ENCODE measurements at regions not wholly inside any gene's neighbourhood (a gene's known extent, or its start where the extent isn't known, plus 50 kb on each side); places are given as distances from the start of the nearest gene placed in this dataset.

DNA sequence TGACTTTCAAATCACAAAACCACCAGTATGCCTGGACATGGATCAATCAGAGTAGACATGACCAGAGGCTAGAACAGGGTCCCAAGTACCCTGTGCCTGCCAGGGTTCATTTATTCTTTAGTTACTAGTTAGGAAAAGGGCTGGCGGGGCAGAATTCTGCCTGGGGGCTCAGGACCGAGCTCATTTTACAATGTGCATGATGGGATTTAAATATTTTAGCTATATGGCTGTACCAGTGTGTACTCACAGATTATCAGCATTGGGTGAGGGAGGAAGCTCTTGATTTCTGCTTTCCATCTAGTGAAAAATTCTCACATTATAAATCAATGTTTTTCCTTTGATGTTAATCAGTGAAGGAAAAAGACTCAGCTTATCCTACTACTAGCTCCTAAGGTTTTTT lies 1511.1 kb downstream of the EFNA5 start:
- no peak for DNase-seq (ENCODE audit: low read depth in 2 of 2)

DNA sequence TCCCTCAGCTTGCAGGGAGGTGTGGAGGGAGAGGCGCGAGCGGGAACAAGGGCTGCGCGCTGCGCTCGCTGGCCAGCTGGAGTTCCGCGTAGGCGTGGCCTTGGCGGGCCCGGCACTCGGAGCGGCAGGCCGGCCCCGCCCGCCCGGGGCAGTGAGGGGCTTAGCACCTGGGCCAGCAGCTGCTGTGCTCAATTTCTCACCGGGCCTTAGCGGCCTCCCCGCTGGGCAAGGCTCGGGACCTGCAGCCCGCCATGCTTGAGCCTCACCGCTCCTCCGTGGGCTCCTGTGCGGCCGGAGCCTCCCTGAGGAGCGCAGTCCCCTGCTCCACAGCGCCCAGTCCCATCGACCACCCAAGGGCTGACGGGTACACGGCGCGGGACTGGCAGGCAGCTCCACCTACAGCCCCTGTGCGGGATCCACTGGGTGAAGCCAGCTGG lies 1516.4 kb downstream of the EFNA5 start:
- DNase-seq (ENCODE audit: low read depth in 2 of 2): no peak

DNA sequence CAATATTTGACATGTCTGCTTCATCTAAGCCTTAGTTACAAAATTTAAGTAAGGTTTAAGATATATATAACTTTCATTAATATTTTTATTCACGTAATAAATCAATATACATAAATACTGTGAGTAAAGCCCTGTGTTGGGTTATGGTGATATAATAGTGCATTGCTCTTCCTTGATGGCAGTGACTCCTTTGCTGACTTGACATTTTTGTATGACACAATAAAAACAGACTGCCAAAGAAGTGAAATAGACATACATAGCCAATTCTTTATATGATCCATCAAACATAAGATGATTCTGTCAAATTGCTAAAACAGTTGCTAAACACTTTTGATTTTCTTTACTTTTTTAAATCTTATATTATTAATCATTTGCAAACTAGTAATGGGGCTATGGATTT lies 1518.2 kb downstream of the EFNA5 start:
- no peak for DNase-seq (ENCODE audit: low read depth in 2 of 2)

DNA sequence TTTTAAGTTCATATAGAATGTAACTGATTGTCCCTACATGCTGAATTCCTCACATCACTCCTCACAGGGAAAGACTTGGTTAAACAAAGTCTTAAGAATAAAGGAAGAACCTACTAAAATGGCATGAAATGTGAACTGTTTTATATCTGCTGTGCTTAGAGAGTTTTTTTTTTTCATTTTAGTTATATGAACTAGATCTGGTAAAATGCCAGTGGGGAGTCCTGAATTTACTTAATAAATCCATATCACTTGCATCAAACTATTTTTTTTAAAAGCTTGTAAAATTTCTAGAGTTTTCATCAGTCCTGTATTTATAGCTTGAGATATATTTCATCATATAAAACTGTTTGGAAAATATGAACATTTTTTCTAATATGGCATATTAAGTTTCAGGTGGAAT lies 1528.6 kb downstream of the EFNA5 start:
- DNase-seq (ENCODE audit: low read depth in 2 of 2): no peak

DNA sequence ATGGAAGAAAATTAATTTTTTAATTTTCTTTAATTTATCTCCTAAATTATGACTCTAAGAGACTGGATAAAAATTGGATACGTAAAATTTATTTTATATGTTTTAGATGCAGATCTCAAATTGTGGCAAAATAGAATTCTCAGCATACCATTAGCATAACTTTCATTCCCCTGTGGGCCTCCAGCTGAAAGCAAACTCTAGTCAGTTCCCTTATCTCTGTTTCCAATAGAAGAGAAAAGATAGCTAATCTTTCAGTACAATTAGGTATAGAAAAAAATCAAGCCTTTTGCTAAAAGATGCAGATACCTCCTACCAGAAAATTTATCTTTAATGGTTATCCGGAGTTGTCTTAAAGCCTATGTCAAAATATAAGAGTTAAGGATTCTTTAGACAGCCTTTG lies 1530.6 kb downstream of the EFNA5 start:
- DNase-seq (ENCODE audit: low read depth in 2 of 2): no peak

DNA sequence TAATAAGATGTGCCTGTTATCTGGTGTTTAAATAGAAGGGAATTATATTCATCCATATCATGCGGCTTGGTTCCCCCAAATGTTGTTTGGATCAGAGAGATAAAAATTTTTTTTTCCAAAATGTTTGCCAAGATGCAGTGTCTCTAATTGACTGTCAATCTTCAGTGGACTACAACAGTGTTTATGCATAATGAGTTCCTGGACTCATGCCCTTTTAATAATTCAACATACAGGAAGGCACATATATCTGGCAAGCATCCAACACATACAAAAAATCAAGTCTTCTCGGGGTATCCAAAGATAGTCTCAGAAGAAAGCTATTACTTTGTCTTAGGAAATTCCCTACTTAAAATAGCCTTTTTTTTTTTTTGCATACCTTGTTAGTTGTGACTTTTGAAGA lies 1534.7 kb downstream of the EFNA5 start:
- peak in 1 of 2 donors; percentile 8 for DNase-seq (ENCODE audit: low read depth in 2 of 2)

DNA sequence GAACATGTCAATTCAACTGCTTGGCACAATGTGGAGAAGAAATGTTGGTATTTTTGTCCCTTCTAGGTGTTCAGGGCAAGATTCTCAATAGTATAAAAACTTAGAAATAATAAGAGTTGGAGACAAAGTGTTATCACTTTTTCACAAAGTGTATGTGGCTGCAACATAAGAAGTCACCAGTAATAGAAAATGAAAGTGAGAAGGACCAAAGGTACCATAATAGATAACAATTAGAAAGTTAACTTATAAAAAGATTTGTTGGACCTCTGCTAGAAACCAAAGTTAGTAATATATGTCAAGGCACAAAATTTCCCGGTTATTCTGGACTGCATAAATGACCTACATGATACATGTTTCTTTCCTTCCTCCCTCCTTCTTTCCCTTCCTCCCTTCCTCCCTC lies 1535.3 kb downstream of the EFNA5 start:
- DNase-seq (ENCODE audit: low read depth in 2 of 2): no peak

DNA sequence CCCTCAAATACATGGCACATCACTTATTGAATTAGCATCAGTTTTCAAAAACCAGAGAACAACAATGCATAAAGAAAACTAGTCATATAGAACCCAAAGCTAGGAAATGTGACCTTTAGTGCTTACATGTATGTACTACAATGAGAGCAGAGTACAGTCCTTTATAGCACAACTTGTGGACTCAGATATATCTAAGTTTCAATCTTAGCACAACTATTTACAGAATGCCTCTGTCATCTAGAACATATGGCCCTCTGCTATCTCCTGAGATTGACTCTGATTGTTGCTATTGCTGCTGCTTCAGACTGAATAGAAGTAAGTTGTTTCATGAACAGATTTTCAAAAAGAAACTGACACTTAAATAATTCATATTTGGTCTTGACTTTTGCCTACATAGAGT lies 1536.2 kb downstream of the EFNA5 start:
- no peak for DNase-seq (ENCODE audit: low read depth in 2 of 2)

DNA sequence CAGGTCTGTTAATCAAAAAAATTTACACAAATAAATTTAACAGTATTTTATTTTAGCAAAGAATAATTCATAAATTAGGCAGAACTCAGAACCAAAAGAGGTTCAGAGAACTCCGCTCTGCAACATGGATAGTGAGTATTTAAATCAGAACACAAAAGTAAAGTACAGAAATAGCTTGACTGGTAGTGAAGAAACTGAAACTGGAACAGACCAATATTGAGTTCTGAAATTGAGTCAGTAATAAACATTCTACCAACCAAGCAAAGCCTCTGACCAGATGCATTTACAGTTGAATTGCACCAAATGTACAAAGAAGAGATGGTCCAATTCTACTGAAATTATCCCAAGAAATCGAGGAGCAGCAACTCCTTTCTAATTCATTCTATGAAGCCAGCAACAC lies 1542.8 kb downstream of the EFNA5 start:
- no peak for DNase-seq (ENCODE audit: low read depth in 2 of 2)

DNA sequence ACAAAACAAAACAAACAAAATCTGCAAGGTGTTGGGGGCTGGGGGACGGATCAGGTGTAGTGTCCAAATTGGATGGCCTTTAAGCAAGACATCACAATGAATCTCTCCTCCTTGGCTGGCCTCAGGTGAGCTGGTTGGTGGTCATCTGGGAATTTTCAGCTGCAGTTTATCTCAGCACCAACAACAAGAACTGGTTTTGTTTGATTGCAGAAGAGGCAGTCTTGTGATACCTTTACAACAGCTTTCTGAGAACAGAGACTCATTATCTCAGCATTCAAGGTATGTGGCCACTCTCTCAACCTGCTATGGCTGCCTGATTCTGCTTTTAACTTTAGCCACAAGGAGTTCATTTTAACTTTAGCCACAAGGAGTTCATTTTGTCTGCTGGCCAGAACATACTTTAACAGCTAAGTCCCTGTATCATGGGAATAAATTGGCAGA lies 1543.4 kb downstream of the EFNA5 start:
- DNase-seq (ENCODE audit: low read depth in 2 of 2): no peak

DNA sequence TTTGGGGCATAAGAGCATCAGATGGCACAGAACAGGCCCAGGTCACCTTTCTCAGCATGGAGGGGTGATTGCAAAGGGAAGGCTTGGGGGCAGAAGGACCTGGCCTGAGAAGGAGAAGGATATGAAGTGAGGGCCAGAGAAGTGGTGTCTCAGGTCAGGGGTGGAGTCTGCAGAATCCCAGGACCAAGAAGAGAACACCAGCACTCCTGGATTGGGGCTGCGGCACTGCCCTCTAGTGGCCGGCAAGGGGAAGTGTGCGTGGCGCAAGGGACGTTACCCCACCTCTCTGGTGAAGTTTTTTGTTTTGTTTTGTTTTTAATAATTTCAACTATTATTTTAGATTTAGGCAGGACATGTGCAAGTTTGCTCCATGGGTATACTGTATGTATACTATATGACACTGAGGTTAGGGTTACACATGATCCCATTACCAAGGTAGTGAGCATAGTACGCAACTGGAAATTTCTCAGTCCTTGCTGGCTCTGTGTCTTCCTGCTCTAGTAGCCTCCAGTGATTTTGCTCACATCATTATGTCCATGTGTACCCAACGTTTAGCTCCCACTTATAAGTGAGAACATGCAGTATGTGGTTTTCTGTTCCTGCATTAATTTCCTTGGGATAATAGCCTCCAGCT lies 1548.6 kb downstream of the EFNA5 start:
- no peak for DNase-seq (ENCODE audit: low read depth in 2 of 2)

DNA sequence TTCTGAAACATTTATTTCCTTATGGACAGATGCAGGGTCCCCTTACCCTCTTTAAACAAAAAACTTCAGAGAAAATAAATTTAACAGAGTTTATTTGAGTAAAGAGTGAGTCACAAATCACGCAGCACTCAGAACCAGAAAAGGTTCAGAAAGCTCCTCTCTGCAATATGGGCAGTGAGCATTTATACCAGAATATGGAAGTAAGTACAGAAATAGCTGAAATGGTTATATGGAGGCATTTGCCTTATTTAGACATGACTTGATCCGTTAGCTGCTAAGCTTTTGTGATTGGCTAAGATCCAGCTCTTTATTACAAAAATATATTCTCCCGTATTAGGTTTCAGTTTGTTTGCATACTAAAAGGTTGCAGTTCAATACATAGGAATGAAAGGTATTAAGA lies 1554.1 kb downstream of the EFNA5 start:
- no peak for DNase-seq (ENCODE audit: low read depth in 2 of 2)

DNA sequence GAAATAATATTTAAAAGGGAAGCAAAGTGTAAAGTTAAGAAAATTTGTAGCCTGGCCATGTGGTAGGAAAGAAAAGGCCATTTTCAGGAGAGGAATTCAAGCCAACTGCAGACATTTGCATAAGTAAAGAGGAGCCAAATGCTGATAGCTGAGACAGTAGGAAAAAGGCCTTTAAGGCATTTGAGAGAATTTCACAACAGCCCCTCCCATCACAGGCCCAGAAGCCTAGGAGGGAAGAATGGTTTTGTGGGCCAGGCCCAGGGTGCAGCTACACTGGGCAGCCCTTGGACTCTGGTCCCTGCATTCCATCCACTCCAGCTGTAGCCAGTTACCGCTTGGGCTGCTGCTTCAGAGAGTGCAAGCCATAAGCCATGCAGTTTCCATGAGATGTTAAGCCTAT lies 1556.8 kb downstream of the EFNA5 start:
- no peak for DNase-seq (ENCODE audit: low read depth in 2 of 2)

DNA sequence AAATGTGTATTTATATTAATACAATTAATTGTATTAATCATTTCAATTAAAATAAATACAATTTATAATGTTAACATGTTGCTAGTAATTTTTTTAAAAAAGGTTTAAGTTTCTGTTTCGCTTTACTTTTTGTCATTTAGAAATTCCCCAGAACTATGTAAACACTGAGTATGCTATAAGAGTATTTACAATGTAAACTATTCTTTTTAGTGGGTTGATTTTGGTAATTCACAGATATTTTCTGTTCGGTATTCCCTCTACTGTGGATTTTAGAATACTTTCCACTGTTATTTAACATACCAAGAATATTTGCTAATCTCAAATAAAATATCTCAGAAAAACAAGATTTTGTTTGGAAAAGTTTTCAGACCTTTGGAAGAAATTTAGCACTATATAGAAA lies 1564.4 kb downstream of the EFNA5 start:
- DNase-seq (ENCODE audit: low read depth in 2 of 2): no peak

DNA sequence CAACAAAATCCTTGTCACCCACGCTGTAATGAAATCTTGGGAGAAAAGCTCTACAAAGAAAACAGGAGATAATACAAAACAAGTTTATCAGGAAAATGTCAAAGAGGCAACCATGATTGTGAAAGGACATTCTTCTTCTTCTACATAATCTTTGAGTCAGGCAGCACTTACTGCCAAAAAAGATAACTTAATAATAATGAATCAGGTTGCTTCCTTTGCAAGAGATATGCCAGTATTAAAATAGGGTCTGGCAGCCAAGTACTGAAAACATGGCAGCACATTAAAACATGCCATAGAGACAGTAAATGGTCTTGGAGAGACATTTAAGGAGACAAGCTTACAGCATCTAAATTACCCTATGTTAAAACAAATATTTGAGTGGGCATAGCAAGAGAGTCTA lies 1573.4 kb downstream of the EFNA5 start:
- DNase-seq (ENCODE audit: low read depth in 2 of 2): no peak

DNA sequence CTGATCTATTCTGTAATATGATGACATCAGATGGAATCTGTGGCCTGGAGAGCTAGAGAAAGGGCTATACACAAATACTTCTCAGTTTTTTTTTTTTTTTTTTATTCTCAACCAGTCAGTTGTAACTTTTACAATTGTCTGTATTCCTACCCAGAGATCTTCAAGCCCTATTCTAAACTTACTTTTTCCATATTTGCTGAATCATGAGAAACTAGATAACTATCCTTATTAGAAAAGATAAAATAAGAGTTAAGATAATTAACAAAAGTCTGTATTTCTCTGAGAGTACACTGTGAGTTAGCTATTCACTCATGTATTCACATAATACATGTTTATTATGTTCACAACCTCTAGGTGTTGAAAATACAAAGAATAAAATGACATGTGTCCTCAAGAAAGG lies 1575.9 kb downstream of the EFNA5 start:
- DNase-seq (ENCODE audit: low read depth in 2 of 2): no peak

DNA sequence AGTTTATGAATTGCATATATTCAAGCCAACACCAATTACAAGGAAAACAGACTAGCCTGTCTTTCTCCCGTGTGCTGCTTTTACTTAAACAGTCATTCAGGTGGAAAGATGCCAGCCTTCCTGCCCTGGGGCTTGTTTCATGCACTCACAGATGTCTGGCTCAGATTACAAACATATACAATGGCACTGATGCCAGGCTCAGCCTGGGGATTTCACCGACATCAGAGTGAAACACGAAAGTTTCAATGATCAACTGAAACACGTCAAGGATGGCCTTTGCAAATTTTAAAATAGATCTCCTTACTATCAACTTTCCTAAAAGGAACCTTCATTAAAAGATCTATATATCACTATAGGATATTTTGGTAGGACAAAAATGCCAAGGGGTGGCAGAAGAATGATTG lies 1576.5 kb downstream of the EFNA5 start:
- no peak for DNase-seq (ENCODE audit: low read depth in 2 of 2)

DNA sequence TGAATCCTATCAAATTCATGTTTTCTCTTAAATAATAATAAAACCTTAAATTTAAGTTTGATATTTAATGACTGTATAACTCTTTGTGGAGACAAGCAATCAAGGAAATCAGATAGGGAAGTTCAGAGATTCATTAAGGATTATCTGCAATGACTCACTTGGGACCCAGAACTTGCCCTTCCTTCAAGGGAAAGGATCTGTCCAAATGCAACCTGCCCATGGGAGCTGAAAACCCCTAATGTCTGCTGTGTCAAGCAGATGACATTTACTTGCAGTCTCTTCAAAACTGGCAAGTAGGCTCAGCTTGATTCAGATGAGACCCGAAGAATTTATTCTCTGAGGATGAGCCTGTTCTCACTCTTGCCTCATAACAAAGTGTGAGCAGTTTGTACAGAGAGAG lies 1577.6 kb downstream of the EFNA5 start:
- no peak for DNase-seq (ENCODE audit: low read depth in 2 of 2)

DNA sequence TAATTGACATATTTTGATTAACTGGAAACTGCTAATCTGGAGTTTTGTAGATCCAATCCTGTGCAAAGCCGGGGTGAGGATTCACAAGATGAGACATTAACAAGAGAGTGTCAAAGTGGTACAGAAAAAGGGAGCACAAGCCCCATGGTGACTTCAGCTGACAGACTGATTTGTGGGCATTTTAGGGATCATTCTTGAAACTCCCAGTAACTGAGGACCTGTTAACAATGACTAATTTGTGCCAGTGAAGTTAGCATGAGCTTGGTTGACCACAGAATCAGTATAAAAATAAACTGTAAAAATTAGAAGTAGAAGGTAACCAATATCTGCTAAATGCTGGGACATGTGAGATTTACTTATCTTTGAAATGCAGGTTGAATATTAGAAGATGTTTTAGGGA lies 1578.3 kb downstream of the EFNA5 start:
- DNase-seq (ENCODE audit: low read depth in 2 of 2): no peak

DNA sequence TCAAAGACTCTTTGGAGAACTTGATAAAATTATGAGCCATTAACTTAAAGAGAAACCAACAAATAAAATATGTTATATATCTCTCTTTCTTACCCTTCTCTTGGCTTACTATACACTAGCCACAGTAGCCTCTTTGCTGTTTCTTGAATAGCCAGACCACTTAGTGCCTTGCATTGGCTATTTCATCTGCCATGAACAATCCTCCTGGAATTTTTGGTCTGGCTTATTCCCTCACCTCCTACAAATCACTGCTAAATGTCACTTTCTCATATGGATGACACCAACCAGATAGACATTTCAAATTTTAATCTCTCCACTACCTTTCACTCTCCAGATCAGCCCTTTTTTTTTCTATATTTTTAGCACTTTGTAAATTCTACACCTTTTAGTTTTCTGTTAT lies 1581.7 kb downstream of the EFNA5 start:
- no peak for DNase-seq (ENCODE audit: low read depth in 2 of 2)

DNA sequence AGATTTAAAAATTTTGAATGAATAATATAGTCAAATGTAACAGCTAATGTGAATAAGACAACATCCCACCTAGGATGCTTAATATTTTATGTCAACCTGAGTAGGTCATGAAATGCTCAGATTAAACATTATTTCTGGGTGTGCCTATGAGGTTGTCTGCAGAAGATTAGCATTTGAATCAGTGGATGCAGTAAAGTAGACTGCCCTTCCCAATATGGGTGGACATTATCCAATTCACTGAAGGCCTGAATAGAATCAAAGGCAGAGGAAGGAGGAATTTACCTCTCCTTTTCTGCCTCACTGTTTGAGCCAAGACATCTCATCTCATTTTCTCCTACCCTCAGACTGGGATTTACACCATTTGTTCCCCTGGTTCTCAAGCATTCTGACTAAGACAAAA lies 1582.3 kb downstream of the EFNA5 start:
- no peak for DNase-seq (ENCODE audit: low read depth in 2 of 2)

DNA sequence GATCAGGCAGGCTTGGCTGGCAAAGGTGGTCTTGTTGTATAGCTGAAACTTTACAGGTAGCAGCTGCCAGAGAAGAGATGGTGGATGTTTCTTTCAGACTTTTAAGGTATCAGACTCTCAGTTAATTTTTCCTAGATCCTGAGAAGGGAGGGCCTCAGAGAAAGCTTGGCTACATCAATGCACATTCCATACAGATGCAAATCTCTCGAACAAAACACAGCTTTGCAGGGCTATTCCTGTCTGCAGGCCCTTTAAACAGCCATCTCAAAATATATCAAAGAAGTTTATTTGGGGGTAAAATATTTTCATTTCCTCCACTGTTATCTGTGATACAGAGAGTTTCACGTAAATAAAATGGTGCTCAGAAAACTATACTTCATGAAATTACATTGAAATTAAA lies 1584.4 kb downstream of the EFNA5 start:
- DNase-seq (ENCODE audit: low read depth in 2 of 2): no peak

DNA sequence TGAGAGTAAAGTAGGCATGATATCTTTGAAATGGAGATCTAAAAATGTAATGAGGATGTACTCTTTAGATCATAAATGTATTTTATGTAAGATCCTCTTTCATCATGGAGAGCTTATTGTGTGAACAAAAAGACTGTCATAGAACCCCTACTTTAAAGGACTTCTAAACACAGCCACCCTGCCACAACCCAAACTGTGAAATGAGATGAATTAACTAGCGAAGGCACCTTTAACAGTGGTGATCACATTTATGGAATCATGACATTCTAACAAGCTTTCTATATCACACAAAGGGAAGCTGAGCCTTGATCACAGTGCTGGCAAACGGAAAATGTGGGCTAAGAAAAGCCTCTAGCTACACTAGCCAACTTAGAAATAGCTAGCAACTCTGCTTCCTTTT lies 1585.2 kb downstream of the EFNA5 start:
- DNase-seq (ENCODE audit: low read depth in 2 of 2): no peak

DNA sequence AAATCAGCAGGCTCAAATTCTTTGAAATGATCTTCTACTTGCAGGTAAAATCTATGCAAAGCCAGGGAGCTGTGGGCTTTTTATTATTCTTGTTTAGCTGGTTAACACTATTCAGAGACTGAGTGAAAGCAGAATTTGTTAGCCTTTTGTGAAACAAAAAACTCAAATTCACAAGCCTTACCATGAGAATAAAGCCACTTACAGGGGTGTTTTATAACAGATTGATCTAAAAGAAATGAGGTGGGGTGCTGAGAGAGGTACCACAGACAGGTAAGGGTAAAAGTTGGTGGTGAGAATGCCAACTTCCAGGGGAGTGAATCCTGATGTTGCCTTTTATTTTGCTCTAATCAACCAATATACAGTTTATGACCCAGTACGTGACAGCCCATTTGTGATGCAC lies 1585.6 kb downstream of the EFNA5 start:
- DNase-seq (ENCODE audit: low read depth in 2 of 2): no peak

Measured in dermis microvascular lymphatic vessel endothelial cell (primary cell).